Heart left ventricle (tissue), 16 donors: ENCODE measurements at regions not wholly inside any gene's neighbourhood (a gene's known extent, or its start where the extent isn't known, plus 50 kb on each side); places are given as distances from the start of the nearest gene placed in this dataset.

ENCODE experiments used
- ATAC-seq, 4 donors: fragments of 200-7000 bp; cut with Tn5 transposase; one replicate each; pipeline ENCODE4 v1.9.1; 2020 to 2022; ENCODE audit warnings: moderate library complexity in 4 of 4, mild to moderate bottlenecking in 3 of 4, moderate number of reproducible peaks in 1 of 4
- DNase-seq, 5 donors: peaks; one replicate each; pipeline ENCODE4 v3.0.0-alpha.2; 2020
- H3K27ac ChIP-seq, 12 donors: fragments of 200-600 bp; sonication (generic) in 4 of 12; one replicate each; pipeline versions ENCODE4 v1.5.0 to v1.8.0; 2016 to 2022; ENCODE audit warnings: mild to moderate bottlenecking in 2 of 12
- H3K27me3 ChIP-seq, 9 donors: fragments of 200-600 bp; sonication (generic) in 2 of 9; one replicate each; pipeline versions ENCODE4 v1.5.1 to v1.8.0; 2016 to 2022; ENCODE audit warnings: mild to moderate bottlenecking in 3 of 9
- H3K36me3 ChIP-seq, 9 donors: fragments of 200-600 bp; sonication (generic) in 2 of 9; one replicate each; pipeline versions ENCODE4 v1.5.0 to v1.8.0; 2018 to 2022; ENCODE audit warnings: mild to moderate bottlenecking in 2 of 9
- H3K4me1 ChIP-seq, 12 donors: fragments of 200-600 bp; sonication (generic) in 4 of 12; one replicate each; pipeline versions ENCODE4 v1.5.0 to v1.8.0; 2016 to 2022; ENCODE audit warnings: mild to moderate bottlenecking in 3 of 12
- H3K4me3 ChIP-seq, 12 donors: fragments of 200-600 bp; sonication (generic) in 4 of 12; one replicate each; pipeline versions ENCODE4 v1.5.0 to v1.8.0; 2017 to 2022; ENCODE audit warnings: mild to moderate bottlenecking in 9 of 12, moderate library complexity in 4 of 12
- H3K9me3 ChIP-seq, 12 donors: fragments of 200-600 bp; sonication (generic) in 4 of 12; one replicate each; pipeline versions ENCODE4 v1.5.0 to v1.8.0; 2016 to 2022; ENCODE audit warnings: mild to moderate bottlenecking in 1 of 12
- CTCF ChIP-seq, 12 donors: fragments of 200-600 bp; sonication (generic) in 4 of 12; IDR thresholded peaks; one replicate each; pipeline versions ENCODE4 v1.5.0 to v1.8.0; 2018 to 2022; ENCODE audit warnings: antibody characterized with exemption in 12 of 12, mild to moderate bottlenecking in 5 of 12
- POLR2A ChIP-seq, 2 donors: fragments of 450-650 bp; IDR thresholded peaks; one replicate each; pipeline ENCODE4 v1.6.1; 2017; ENCODE audit warnings: antibody characterized with exemption in 2 of 2, mild to moderate bottlenecking in 2 of 2, moderate library complexity in 2 of 2
- WGBS, 4 donors: extraction: QIAGEN DNeasy Blood & Tissue Kit in 2 of 4; methylation state at CpG; one replicate each; pipeline versions ENCODE4 v1.1.5 to v1.1.7; 2013 to 2018; 5-methylcytosine and 5-hydroxymethylcytosine counted together
- intact Hi-C, 10 donors: fragments of 100-400 bp; cut with DNase I; formaldehyde crosslinking; loops; one replicate each; pipeline versions ENCODE4 v1.11.1 to v1.14.2; 2022
- donor health status: ischemic (EF 13 %, LVEDD 7.1; RV severe dilation, severe dysfunction).
- donor health status: healthy with polysubstance abuse.
- donor health status: DM: no; HTN: yes; CAD: no.
- donor health status: DM: no; HTN: no; CAD: no.
- donor health status: ischemic (EF 25% LVEDD 6.9; RV normal size, moderate dysfunction).
- donor health status: ischemic (EF 25% LVEDD 5.7; RV mildly dilated, moderate dysfunction).
- donor health status: healthy.
- donor health status: DM: yes; HTN: yes; CAD: no.
- donor health status: ischemic (EF 35%, LVEDD 5.7; RV mildly dilated, moderate dysfunction).
- donor health status: nonischemic (EF 11% LVEDD 7.7; RV severe dilation, severe dysfunction).
- donor health status: DM: yes; HTN: yes; CAD: no.
- donor health status: PGD.
- donor health status: ischemic (EF 29% LVEDD 5.4; RV normal size, mild dysfunction).
- donor health status: nonischemic (EF 23%, LVEDD 6.1; RV moderate dilation, normal function).

DNA sequence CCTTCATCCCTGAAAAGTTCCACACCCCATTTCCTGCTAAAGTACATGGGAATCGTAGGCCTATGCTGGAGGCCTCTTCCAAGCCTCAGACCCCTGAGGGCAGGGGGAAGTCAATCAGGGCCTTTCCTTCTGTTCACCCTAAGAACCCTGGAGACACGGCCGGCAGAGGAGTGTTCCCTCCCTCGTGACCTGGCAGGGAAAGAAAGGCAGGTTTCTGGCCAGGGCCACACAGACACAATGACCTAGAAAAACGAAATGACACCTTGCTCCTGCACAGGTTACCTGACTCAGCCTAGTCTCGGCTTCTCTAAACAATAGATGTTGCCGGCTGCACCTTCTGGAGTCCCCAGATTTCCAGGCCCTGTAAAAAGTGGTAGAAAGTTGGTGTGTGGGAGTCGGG lies 60.6 kb upstream of the CADM1 start:
- intact Hi-C loops, result no loop called here
- Histone ChIP-seq H3K36me3 (no peaks in the 10 kb centered on the region), H3K4me3 (no peak overlapping the region), H3K9me3 (no peaks in the 10 kb centered on the region), H3K27me3 (no peaks in the 10 kb centered on the region), H3K4me1 (peaks cover 0 to 8% (median 0%) of the 10 kb centered on the region in 12 donors), H3K27ac (no peak overlapping the region)
- TF ChIP-seq CTCF (IDR thresholded peaks at IDR 0.05) (no peak), POLR2A (IDR thresholded peaks at IDR 0.05) (no peak)
- ATAC-seq (no peak), DNase-seq (no peak)
- WGBS, 4 donors, result 75 to 78% (median 76%) methylated on average over 8 of the region's 8 CpGs

- no peaks in the 10 kb centered on the region for H3K9me3 ChIP-seq
- no peaks in the 10 kb centered on the region for H3K36me3 ChIP-seq
- H3K4me1 ChIP-seq, result peaks cover 0 to 2% (median 0%) of the 10 kb centered on the region in 12 donors
- H3K4me3 ChIP-seq, result no peak overlapping the region
- WGBS, 4 donors, result 76 to 86% (median 78%) methylated on average over 2 of the region's 2 CpGs
- H3K27ac ChIP-seq, result no peak overlapping the region
- TF ChIP-seq POLR2A (IDR thresholded peaks at IDR 0.05) (no peak), CTCF (IDR thresholded peaks at IDR 0.05) (no peak)
- ATAC-seq, result no peak
- intact Hi-C loops, result no loop called here
- no peaks in the 10 kb centered on the region for H3K27me3 ChIP-seq
- DNase-seq, result no peak
Measured at GRCh38 chr11:115561116-115561515, 56.9 kb upstream of the CADM1 start.

DNA sequence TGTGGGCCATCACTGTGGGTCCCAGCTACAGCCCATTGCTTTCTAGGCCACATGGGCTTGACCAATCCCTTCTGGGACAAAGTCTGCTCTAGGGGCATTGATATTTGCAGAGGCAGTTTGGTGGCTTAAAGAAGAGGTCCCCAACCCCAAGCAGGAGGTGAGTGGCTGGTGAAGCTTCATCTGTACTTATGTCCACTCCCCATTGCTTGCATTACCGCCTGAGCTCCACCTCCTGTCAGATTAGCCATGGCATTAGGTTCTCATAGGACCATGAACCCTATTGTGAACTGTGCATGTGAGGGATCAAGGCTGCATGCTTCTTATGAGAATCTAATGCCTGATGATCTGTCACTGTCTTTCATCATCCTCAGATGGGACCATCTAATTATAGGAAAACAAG lies 54.4 kb upstream of the CADM1 start:
- intact Hi-C loops, result no loop called here
- H3K27me3 ChIP-seq, result no peaks in the 10 kb centered on the region
- TF ChIP-seq POLR2A (IDR thresholded peaks at IDR 0.05), result no peak
- no peak for TF ChIP-seq CTCF (IDR thresholded peaks at IDR 0.05)
- H3K4me3 ChIP-seq, result no peak overlapping the region
- no peak for ATAC-seq
- no peak overlapping the region for H3K27ac ChIP-seq
- H3K9me3 ChIP-seq, result no peaks in the 10 kb centered on the region
- H3K36me3 ChIP-seq, result no peaks in the 10 kb centered on the region
- no peak for DNase-seq
- peaks cover 0 to 7% (median 0%) of the 10 kb centered on the region in 12 donors for H3K4me1 ChIP-seq
- 47 to 100% (median 95%) methylated on average over 1 of the region's 1 CpG; no CpG with 5 or more reads in 1 of the 4 donors for WGBS, 4 donors

DNA sequence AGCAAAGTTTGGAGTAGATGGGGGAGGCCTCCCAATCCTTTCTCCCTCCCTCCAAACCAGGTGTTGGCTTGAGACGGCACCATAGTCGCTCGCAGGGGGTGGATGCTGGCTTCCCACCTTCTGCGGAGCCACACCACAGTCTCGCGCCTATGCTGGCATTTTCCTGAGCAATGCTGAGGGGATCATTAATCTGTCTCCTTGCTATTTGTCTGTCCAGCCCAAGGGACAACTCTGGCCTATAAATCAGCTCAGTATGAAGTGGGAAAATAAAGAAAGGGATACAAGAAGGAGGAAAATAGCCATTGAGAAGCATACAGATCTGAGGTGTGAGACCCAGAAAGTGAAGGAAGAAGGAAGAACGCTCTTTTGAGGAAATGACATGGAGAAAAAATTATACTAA lies 53.5 kb upstream of the CADM1 start:
- Histone ChIP-seq H3K27ac (no peak overlapping the region), H3K4me1 (peaks cover 0 to 7% (median 0%) of the 10 kb centered on the region in 12 donors), H3K27me3 (no peaks in the 10 kb centered on the region), H3K4me3 (no peak overlapping the region), H3K9me3 (no peaks in the 10 kb centered on the region), H3K36me3 (no peaks in the 10 kb centered on the region)
- intact Hi-C loops, result no loop called here
- no peak for TF ChIP-seq CTCF (IDR thresholded peaks at IDR 0.05)
- no peak for TF ChIP-seq POLR2A (IDR thresholded peaks at IDR 0.05)
- ATAC-seq (no peak), DNase-seq (no peak)
- 90 to 94% (median 90%) methylated on average over 7 of the region's 7 CpGs for WGBS, 4 donors
